Endodermal cell (in vitro differentiated cells): ENCODE measurements at regions not wholly inside any gene's neighbourhood (a gene's known extent, or its start where the extent isn't known, plus 50 kb on each side); places are given as distances from the start of the nearest gene placed in this dataset.

Experiments
- DNase-seq: peaks from one replicate; pipeline ENCODE4 v3.0.0-alpha.2; 2017
- H3K27ac ChIP-seq: 2 replicates; pipeline ENCODE4 v1.5.1; 2013; ENCODE audit warnings: mild to moderate bottlenecking, low read depth, low read length, moderate library complexity
- H3K27me3 ChIP-seq: 2 replicates; pipeline ENCODE4 v1.6.1; 2013; ENCODE audit warnings: mild to moderate bottlenecking, low read length, moderate library complexity; ENCODE audit not compliant: insufficient read depth, control insufficient read depth, poor library complexity, severe bottlenecking
- H3K36me3 ChIP-seq: 2 replicates; pipeline ENCODE4 v1.7.0; 2013; ENCODE audit warnings: mild to moderate bottlenecking, low read length, moderate library complexity; ENCODE audit not compliant: control insufficient read depth, insufficient read depth
- H3K4me1 ChIP-seq: one replicate; pipeline ENCODE4 v1.7.0; 2013; ENCODE audit warnings: low read length; ENCODE audit not compliant: control insufficient read depth, insufficient read depth
- H3K4me3 ChIP-seq: 2 replicates; pipeline ENCODE4 v1.5.1; 2013; ENCODE audit warnings: mild to moderate bottlenecking, low read length, moderate library complexity
- H3K9ac ChIP-seq: 2 replicates; pipeline ENCODE4 v1.6.1; 2013; ENCODE audit warnings: mild to moderate bottlenecking, low read length, moderate library complexity; ENCODE audit not compliant: poor library complexity, severe bottlenecking; ENCODE audit errors: extremely low read depth
- H3K9me3 ChIP-seq: 2 replicates; pipeline ENCODE4 v1.6.1; 2013; ENCODE audit warnings: mild to moderate bottlenecking, low read length, moderate library complexity; ENCODE audit not compliant: control insufficient read depth
- H3K27ac Mint-ChIP-seq: 2 replicates; pipeline ENCODE4 v1.8.0; 2020; ENCODE audit warnings: mixed read lengths
- H3K27me3 Mint-ChIP-seq: 2 replicates; pipeline ENCODE4 v1.8.0; 2021; ENCODE audit warnings: mild to moderate bottlenecking, mixed read lengths; ENCODE audit not compliant: insufficient read depth
- H3K36me3 Mint-ChIP-seq: 2 replicates; pipeline ENCODE4 v1.8.0; 2020; ENCODE audit warnings: low read depth, mixed read lengths
- H3K4me1 Mint-ChIP-seq: 2 replicates; pipeline ENCODE4 v1.8.0; 2020; ENCODE audit warnings: mixed read lengths
- H3K4me3 Mint-ChIP-seq: 2 replicates; pipeline ENCODE4 v1.8.0; 2020; ENCODE audit warnings: mild to moderate bottlenecking, moderate library complexity, mixed read lengths
- H3K9me3 Mint-ChIP-seq: 2 replicates; pipeline ENCODE4 v1.8.0; 2020; ENCODE audit warnings: mild to moderate bottlenecking, mixed read lengths
- CTCF ChIP-seq: fragments of 200-600 bp; sonication (generic); conservative IDR thresholded peaks from 2 replicates; pipeline ENCODE4 v1.5.0; 2021; ENCODE audit warnings: antibody characterized with exemption, mild to moderate bottlenecking
- WGBS, 2 experiments: methylation state at CpG; one replicate each; pipeline versions ENCODE4 v1.1.5 to v1.1.7; 2013; ENCODE audit warnings: missing lambda C conversion rate in 2 of 2, mixed read lengths in 1 of 2; ENCODE audit not compliant: insufficient coverage in 1 of 2, insufficient read length in 1 of 2; 5-methylcytosine and 5-hydroxymethylcytosine counted together

GRCh38 chr5:31107091-31107518, 86.4 kb upstream of the CDH6 start:
- Mint-ChIP-seq H3K27me3 (no peaks in the 10 kb centered on the region), H3K9me3 (no peaks in the 10 kb centered on the region), H3K4me1 (peaks cover 35% of the 10 kb centered on the region), H3K36me3 (no peaks in the 10 kb centered on the region), H3K27ac (peak overlapping the region; percentile 89), H3K4me3 (peak overlapping the region; percentile 14)
- peak overlapping the region; percentile 39 for H3K9ac ChIP-seq
- WGBS, 2 experiments = 0 to 8% methylated on average over 2 of the region's 2 CpGs
- H3K4me3 ChIP-seq = peak overlapping the region; percentile 69
- peaks cover 12% of the 10 kb centered on the region for H3K4me1 ChIP-seq
- no peak for DNase-seq
- H3K27me3 ChIP-seq = peaks cover 10% of the 10 kb centered on the region
- TF ChIP-seq CTCF = no peak
- H3K9me3 ChIP-seq = no peaks in the 10 kb centered on the region
- no peaks in the 10 kb centered on the region for H3K36me3 ChIP-seq
- H3K27ac ChIP-seq = peak overlapping the region; percentile 75

GRCh38 chr5:31106691-31107090, 86.8 kb upstream of the CDH6 start:
- Mint-ChIP-seq H3K4me3 (peak overlapping the region; percentile 14), H3K9me3 (no peaks in the 10 kb centered on the region), H3K36me3 (no peaks in the 10 kb centered on the region), H3K27ac (peak overlapping the region; percentile 89), H3K27me3 (no peaks in the 10 kb centered on the region), H3K4me1 (peaks cover 35% of the 10 kb centered on the region)
- H3K27me3 ChIP-seq = peaks cover 10% of the 10 kb centered on the region
- no peaks in the 10 kb centered on the region for H3K36me3 ChIP-seq
- no peak for TF ChIP-seq CTCF
- DNase-seq = no peak
- peak overlapping the region; percentile 69 for H3K4me3 ChIP-seq
- H3K4me1 ChIP-seq = peaks cover 12% of the 10 kb centered on the region
- peak overlapping the region; percentile 75 for H3K27ac ChIP-seq
- WGBS, 2 experiments = 0 to 15% methylated on average over 1 to 4 of the region's 4 CpGs
- peak overlapping the region; percentile 39 for H3K9ac ChIP-seq
- H3K9me3 ChIP-seq = no peaks in the 10 kb centered on the region

GRCh38 chr5:31106278-31106677, 87.2 kb upstream of the CDH6 start:
- no peak for DNase-seq
- Histone ChIP-seq H3K27me3 (peaks cover 10% of the 10 kb centered on the region), H3K9me3 (no peaks in the 10 kb centered on the region), H3K4me3 (peak overlapping the region; percentile 5), H3K9ac (no peak overlapping the region), H3K27ac (peak overlapping the region; percentile 75), H3K36me3 (no peaks in the 10 kb centered on the region), H3K4me1 (peaks cover 12% of the 10 kb centered on the region)
- no peaks in the 10 kb centered on the region for H3K9me3 Mint-ChIP-seq
- 50 to 67% methylated on average over 2 of the region's 2 CpGs for WGBS, 2 experiments
- peaks cover 35% of the 10 kb centered on the region for H3K4me1 Mint-ChIP-seq
- no peaks in the 10 kb centered on the region for H3K27me3 Mint-ChIP-seq
- no peaks in the 10 kb centered on the region for H3K36me3 Mint-ChIP-seq
- no peak for TF ChIP-seq CTCF
- no peak overlapping the region for H3K4me3 Mint-ChIP-seq
- peak overlapping the region; percentile 89 for H3K27ac Mint-ChIP-seq
